ENCODE measurements at regions not wholly inside any gene's neighbourhood (a gene's known extent, or its start where the extent isn't known, plus 50 kb on each side); places are given as distances from the start of the nearest gene placed in this dataset.

DNA sequence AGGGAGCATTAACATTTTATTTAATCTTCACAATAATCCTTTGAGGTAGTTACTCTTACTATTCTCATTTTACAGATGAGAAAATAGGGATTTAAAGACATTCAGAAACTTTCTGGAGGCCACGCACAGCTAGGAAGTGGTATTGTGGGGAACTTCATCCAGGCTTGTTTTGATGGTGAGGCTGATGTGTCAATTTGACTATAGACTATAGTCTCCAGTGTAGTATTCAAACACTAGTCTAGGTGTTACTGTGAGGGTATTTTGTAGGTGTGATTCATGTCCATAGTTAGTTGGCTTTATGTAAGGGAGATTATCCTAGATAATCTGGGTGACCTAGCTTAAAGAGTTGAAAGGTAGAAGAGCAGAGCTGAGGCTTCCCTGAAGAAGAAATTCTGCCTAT lies 54.1 kb upstream of the ELL2 start:
- TF ChIP-seq, protein P1, sequence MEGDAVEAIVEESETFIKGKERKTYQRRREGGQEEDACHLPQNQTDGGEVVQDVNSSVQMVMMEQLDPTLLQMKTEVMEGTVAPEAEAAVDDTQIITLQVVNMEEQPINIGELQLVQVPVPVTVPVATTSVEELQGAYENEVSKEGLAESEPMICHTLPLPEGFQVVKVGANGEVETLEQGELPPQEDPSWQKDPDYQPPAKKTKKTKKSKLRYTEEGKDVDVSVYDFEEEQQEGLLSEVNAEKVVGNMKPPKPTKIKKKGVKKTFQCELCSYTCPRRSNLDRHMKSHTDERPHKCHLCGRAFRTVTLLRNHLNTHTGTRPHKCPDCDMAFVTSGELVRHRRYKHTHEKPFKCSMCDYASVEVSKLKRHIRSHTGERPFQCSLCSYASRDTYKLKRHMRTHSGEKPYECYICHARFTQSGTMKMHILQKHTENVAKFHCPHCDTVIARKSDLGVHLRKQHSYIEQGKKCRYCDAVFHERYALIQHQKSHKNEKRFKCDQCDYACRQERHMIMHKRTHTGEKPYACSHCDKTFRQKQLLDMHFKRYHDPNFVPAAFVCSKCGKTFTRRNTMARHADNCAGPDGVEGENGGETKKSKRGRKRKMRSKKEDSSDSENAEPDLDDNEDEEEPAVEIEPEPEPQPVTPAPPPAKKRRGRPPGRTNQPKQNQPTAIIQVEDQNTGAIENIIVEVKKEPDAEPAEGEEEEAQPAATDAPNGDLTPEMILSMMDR (IDR thresholded peaks at IDR 0.05; ENCODE audit: control insufficient read depth, insufficient read depth, low read depth, low read length, missing control alignments): no peak

DNA sequence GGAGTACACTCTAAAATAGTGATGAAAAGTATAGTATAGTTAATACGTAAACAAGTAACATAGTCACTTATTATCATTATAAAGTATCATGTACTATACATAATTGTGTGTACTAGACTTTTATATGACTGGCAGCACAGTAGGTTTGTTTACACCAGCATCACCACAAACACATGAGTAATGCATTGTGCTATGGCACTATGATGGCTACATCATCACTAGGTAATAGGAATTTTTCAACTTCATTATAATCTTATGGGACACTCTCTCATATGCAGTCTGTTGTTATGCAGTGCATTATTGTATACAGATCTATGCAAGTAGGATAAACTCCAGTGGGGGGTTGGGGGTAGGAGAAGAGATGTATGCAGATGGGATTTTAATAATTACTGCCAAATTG lies 52.7 kb upstream of the ELL2 start:
- TF ChIP-seq, protein P1 (IDR thresholded peaks at IDR 0.05; ENCODE audit: control insufficient read depth, insufficient read depth, low read depth, low read length, missing control alignments): no peak
- no peak overlapping the region for H3K4me3 ChIP-seq (ENCODE audit: control insufficient read depth, low read depth, low read length)
- DNase-seq (ENCODE audit: low read depth): no peak

More for the DNA sequence above, 54.1 kb upstream of the ELL2 start:
- no peak overlapping the region for H3K4me3 ChIP-seq (ENCODE audit: control insufficient read depth, low read depth, low read length)
- no peak for DNase-seq (ENCODE audit: low read depth)

DNA sequence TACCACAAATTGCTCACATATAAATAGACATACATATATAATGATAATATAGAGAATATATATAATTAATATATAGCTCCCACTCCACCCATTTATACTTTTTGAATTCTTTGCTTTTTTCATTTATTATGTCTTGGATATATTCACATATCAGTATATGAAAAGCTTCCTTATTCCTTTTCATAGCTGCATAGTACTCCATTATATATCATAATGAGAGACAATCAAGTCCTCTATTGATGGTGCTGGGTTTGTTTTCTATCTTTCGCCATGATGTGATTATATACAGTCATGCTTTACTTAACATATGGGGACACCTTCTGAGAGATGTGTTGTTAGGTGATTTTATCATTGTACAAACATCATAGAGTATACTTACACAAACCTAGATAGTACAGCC lies 51.6 kb upstream of the ELL2 start:
- H3K4me3 ChIP-seq (ENCODE audit: control insufficient read depth, low read depth, low read length): no peak overlapping the region
- TF ChIP-seq, protein P1 (IDR thresholded peaks at IDR 0.05; ENCODE audit: control insufficient read depth, insufficient read depth, low read depth, low read length, missing control alignments): no peak
- no peak for DNase-seq (ENCODE audit: low read depth)

DNA sequence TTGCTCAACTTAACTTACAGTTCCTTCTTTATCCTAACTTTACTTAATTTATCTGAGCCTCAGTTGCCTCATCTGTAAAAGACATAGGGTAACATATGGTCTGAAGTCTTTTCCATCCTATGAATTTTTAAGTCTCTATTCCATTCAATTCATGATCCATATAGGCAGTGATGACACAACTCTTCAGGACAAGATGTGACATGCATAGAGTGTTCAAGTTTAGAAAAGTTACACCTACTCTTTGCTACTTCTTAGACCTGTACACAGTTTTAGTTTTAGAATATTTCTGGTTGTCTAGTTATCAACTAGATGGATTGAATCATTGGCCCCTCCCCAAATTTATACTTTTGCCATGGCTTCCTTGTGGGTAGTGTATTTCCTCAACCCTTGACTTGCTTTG lies 50.7 kb upstream of the ELL2 start:
- no peak for DNase-seq (ENCODE audit: low read depth)
- no peak overlapping the region for H3K4me3 ChIP-seq (ENCODE audit: control insufficient read depth, low read depth, low read length)
- TF ChIP-seq, protein P1 (IDR thresholded peaks at IDR 0.05; ENCODE audit: control insufficient read depth, insufficient read depth, low read depth, low read length, missing control alignments): no peak

Data from AG09309 (cell line).